ENCODE measurements at regions not wholly inside any gene's neighbourhood (a gene's known extent, or its start where the extent isn't known, plus 50 kb on each side); places are given as distances from the start of the nearest gene placed in this dataset.

GRCh38 chr20:47872341-47872740 is 87.1 kb upstream of the SULF2 start:
- no peak for TF ChIP-seq CTCF (IDR thresholded peaks at IDR 0.05; ENCODE audit: low read length, missing control alignments)
- no peak overlapping the region for H3K4me3 ChIP-seq (replicated peaks; ENCODE audit: low read depth, low read length)
- DNase-seq (ENCODE audit: low read depth), result peak; percentile 77

GRCh38 chr20:47870475-47870874 is 85.2 kb upstream of the SULF2 start:
- no peak for DNase-seq (ENCODE audit: low read depth)
- H3K4me3 ChIP-seq (replicated peaks; ENCODE audit: low read depth, low read length), result no peak overlapping the region
- TF ChIP-seq CTCF (IDR thresholded peaks at IDR 0.05; ENCODE audit: low read length, missing control alignments), result no peak

- H3K4me3 ChIP-seq (replicated peaks; ENCODE audit: low read depth, low read length), result no peak overlapping the region
- TF ChIP-seq CTCF (IDR thresholded peaks at IDR 0.05; ENCODE audit: low read length, missing control alignments), result no peak
- DNase-seq (ENCODE audit: low read depth), result no peak
These were observed 83.5 kb upstream of the SULF2 start for GRCh38 chr20:47868744-47869143.

GRCh38 chr20:47868236-47868635 is 83.0 kb upstream of the SULF2 start:
- H3K4me3 ChIP-seq (replicated peaks; ENCODE audit: low read depth, low read length), result no peak overlapping the region
- TF ChIP-seq CTCF (IDR thresholded peaks at IDR 0.05; ENCODE audit: low read length, missing control alignments), result no peak

DNA sequence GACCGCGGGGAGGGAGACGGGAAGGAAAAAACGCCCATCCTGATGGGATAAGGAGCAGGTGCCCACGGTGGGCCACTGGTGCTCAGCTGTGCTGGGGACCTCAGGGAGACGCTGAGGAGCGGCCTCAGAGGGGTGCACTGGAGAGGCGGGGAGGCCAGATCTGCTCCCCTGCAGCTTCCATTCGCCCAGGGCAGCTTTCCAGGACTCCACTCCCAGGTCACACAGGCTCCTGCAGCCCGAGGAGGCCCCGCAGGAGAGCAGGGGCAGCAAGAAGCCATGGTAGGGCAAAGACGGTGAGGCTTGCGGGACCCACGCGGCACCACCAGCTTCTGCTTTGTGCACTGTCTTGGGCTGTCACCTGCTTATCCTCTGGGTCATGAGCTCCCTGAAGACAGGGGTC is 82.5 kb upstream of the SULF2 start:
- TF ChIP-seq CTCF (IDR thresholded peaks at IDR 0.05; ENCODE audit: low read length, missing control alignments), result no peak
- no peak for DNase-seq (ENCODE audit: low read depth)
- no peak overlapping the region for H3K4me3 ChIP-seq (replicated peaks; ENCODE audit: low read depth, low read length)

More at GRCh38 chr20:47868236-47868635, 83.0 kb upstream of the SULF2 start:
- DNase-seq (ENCODE audit: low read depth), result no peak

GRCh38 chr20:47866480-47866879 is 81.2 kb upstream of the SULF2 start:
- DNase-seq (ENCODE audit: low read depth), result no peak
- H3K4me3 ChIP-seq (replicated peaks; ENCODE audit: low read depth, low read length), result no peak overlapping the region
- no peak for TF ChIP-seq CTCF (IDR thresholded peaks at IDR 0.05; ENCODE audit: low read length, missing control alignments)

- no peak overlapping the region for H3K4me3 ChIP-seq (replicated peaks; ENCODE audit: low read depth, low read length)
- no peak for DNase-seq (ENCODE audit: low read depth)
- TF ChIP-seq CTCF (IDR thresholded peaks at IDR 0.05; ENCODE audit: low read length, missing control alignments), result no peak
These were observed 80.6 kb upstream of the SULF2 start for GRCh38 chr20:47865912-47866311.

Measured in fibroblast of pulmonary artery (primary cell).